ENCODE measurements at regions not wholly inside any gene's neighbourhood (a gene's known extent, or its start where the extent isn't known, plus 50 kb on each side); places are given as distances from the start of the nearest gene placed in this dataset.

- no peaks in the 10 kb centered on the region for H3K36me3 ChIP-seq (ENCODE audit: control insufficient read depth in 2 of 2, extremely low read depth in 1 of 2, insufficient read depth in 2 of 2, low read length in 2 of 2)
- ChIA-PET CTCF (interaction anchor here (0.7 kb wide), 1 partner anchor 11 kb away, joined by 3 read pairs; no protein-coding TSS in a partner anchor), POLR2A (no interaction called here)
- peaks cover 13% of the 10 kb centered on the region for H3K4me1 ChIP-seq (ENCODE audit: control insufficient read depth, extremely low read depth, insufficient read depth, low read length)
- no peak overlapping the region for H3K4me3 ChIP-seq (replicated peaks in 1 of 3; ENCODE audit: insufficient read depth in 1 of 3, low read depth in 1 of 3, low read length in 3 of 3)
- H3K79me2 ChIP-seq (ENCODE audit: control insufficient read depth, insufficient read depth, low read length): no peaks in the 10 kb centered on the region
- dilution Hi-C loops (cut with MboI; ENCODE audit: extremely low pct_ligation_motif_present, low sequenced_read_pairs) (no loop called here), intact Hi-C loops (cut with micrococcal nuclease) (no loop called here)
- FAIRE-seq (no peak), DNase-seq (ENCODE audit: low read depth, low spot score) (no peak)
- no peak overlapping the region for H3K4me2 ChIP-seq (ENCODE audit: insufficient read depth, low read length)
- no peaks in the 10 kb centered on the region for H3K9me3 ChIP-seq (replicated peaks; ENCODE audit: control insufficient read depth, insufficient read depth, low read length)
- BruUV-seq (replicated peaks): no TSS peak
- no peak overlapping the region for H3K9ac ChIP-seq (replicated peaks; ENCODE audit: extremely low read depth, insufficient read depth, low read length)
- no peaks in the 10 kb centered on the region for H4K20me1 ChIP-seq (replicated peaks; ENCODE audit: control insufficient read depth, extremely low read depth, insufficient read depth, low read length)
- H2AFZ ChIP-seq (ENCODE audit: low read depth, low read length): no peak overlapping the region
- no peaks in the 10 kb centered on the region for H3K27me3 ChIP-seq (ENCODE audit: control insufficient read depth in 2 of 2, insufficient read depth in 2 of 2, low read length in 2 of 2)
- no peaks in the 10 kb centered on the region for H3K9me1 ChIP-seq (replicated peaks; ENCODE audit: control insufficient read depth, extremely low read depth, insufficient read depth, low read length)
- no peak for TF ChIP-seq MAX (IDR thresholded peaks at IDR 0.05; ENCODE audit: insufficient read depth, insufficient read length)
- TF ChIP-seq GATA2 (IDR thresholded peaks at IDR 0.05; ENCODE audit: insufficient read depth, insufficient read length, low read depth, low read length): no peak
- TF ChIP-seq EZH2 (IDR thresholded peaks at IDR 0.05; ENCODE audit: borderline replicate concordance, low read depth, low read length, severe bottlenecking): no peak
- TF ChIP-seq POLR2AphosphoS5 (IDR thresholded peaks at IDR 0.05; ENCODE audit: insufficient read depth, low read depth, low read length): no peak
- TF ChIP-seq FOS (IDR thresholded peaks at IDR 0.05; ENCODE audit: borderline replicate concordance, insufficient read depth, low read length): no peak
- TF ChIP-seq JUN (IDR thresholded peaks at IDR 0.05; ENCODE audit: borderline replicate concordance, insufficient read depth, insufficient read length, low read depth): no peak
- no peak for TF ChIP-seq CTCF (IDR thresholded peaks at IDR 0.05; ENCODE audit: extremely low read depth in 1 of 2, insufficient read depth in 1 of 2, low read depth in 1 of 2, low read length in 2 of 2)
- TF ChIP-seq POLR2A (IDR thresholded peaks at IDR 0.05; ENCODE audit: low read depth, low read length): no peak
- TF ChIP-seq MYC (IDR thresholded peaks at IDR 0.05; ENCODE audit: low read depth, low read length): no peak
- no peak overlapping the region for H3K27ac ChIP-seq (ENCODE audit: insufficient read depth, low read depth, low read length)
Measured at GRCh38 chr6:113343940-113344339, 513.2 kb upstream of the MARCKS start.

All from endothelial cell of umbilical vein (primary cell).